NCI-H226 (cell line): ENCODE measurements at regions not wholly inside any gene's neighbourhood (a gene's known extent, or its start where the extent isn't known, plus 50 kb on each side); places are given as distances from the start of the nearest gene placed in this dataset.
"Not testable (repeated sequence)": the region's sequence is repeated elsewhere in the genome, so short reads cannot be mapped to it uniquely, and the experiment has no call there.

Experiments
- DNase-seq: peaks from one replicate; pipeline ENCODE4 v3.0.0-alpha.2; 2015

GRCh38 chr1:78250201-78250600, 204.4 kb downstream of the GIPC2 start:
- DNase-seq, result no peak

GRCh38 chr1:78254517-78254916, 208.8 kb downstream of the GIPC2 start:
- peak; percentile 21 for DNase-seq

GRCh38 chr1:78255383-78255782, 209.6 kb downstream of the GIPC2 start:
- no peak for DNase-seq

GRCh38 chr1:78255846-78256245, 210.1 kb downstream of the GIPC2 start:
- DNase-seq, result no peak

- no peak for DNase-seq
Measured at GRCh38 chr1:78263459-78263858, 217.7 kb downstream of the GIPC2 start.

- DNase-seq, result no peak
Measured at GRCh38 chr1:78263946-78264345, 218.2 kb downstream of the GIPC2 start.

GRCh38 chr1:78267513-78268218, 221.9 kb downstream of the GIPC2 start:
- DNase-seq, result no peak

- no peak for DNase-seq
Measured at GRCh38 chr1:78269591-78269990, 221.2 kb upstream of the PTGFR start.

- DNase-seq, result not testable (repeated sequence)
Measured at GRCh38 chr1:78271423-78271822, 219.4 kb upstream of the PTGFR start.

GRCh38 chr1:78274814-78275213, 216.0 kb upstream of the PTGFR start:
- no peak for DNase-seq

- peak; percentile 63 for DNase-seq
Measured at GRCh38 chr1:78275456-78275855, 215.3 kb upstream of the PTGFR start.

GRCh38 chr1:78275906-78276685, 214.7 kb upstream of the PTGFR start:
- DNase-seq, result no peak

- peak; percentile 28 for DNase-seq
Measured at GRCh38 chr1:78277253-78277652, 213.5 kb upstream of the PTGFR start.

GRCh38 chr1:78279051-78279450, 211.7 kb upstream of the PTGFR start:
- peak; percentile 87 for DNase-seq

GRCh38 chr1:78280626-78281025, 210.1 kb upstream of the PTGFR start:
- no peak for DNase-seq

GRCh38 chr1:78281580-78281979, 209.2 kb upstream of the PTGFR start:
- DNase-seq, result no peak

GRCh38 chr1:78283691-78284090, 207.1 kb upstream of the PTGFR start:
- DNase-seq, result no peak

- DNase-seq, result no peak
Measured at GRCh38 chr1:78284354-78284753, 206.4 kb upstream of the PTGFR start.

- DNase-seq, result peak; percentile 67
Measured at GRCh38 chr1:78286686-78287085, 204.1 kb upstream of the PTGFR start.

- DNase-seq, result no peak
Measured at GRCh38 chr1:78289603-78290002, 201.2 kb upstream of the PTGFR start.

GRCh38 chr1:78291418-78291817, 199.4 kb upstream of the PTGFR start:
- DNase-seq, result no peak

- no peak for DNase-seq
Measured at GRCh38 chr1:78291872-78292271, 198.9 kb upstream of the PTGFR start.

- no peak for DNase-seq
Measured at GRCh38 chr1:78292361-78292760, 198.4 kb upstream of the PTGFR start.

GRCh38 chr1:78297836-78298235, 192.9 kb upstream of the PTGFR start:
- DNase-seq, result no peak

GRCh38 chr1:78298349-78298748, 192.4 kb upstream of the PTGFR start:
- no peak for DNase-seq
